Endodermal cell (in vitro differentiated cells): ENCODE measurements at regions not wholly inside any gene's neighbourhood (a gene's known extent, or its start where the extent isn't known, plus 50 kb on each side); places are given as distances from the start of the nearest gene placed in this dataset.

Experiments used
- DNase-seq: peaks from one replicate; pipeline ENCODE4 v3.0.0-alpha.2; 2017
- H3K27ac ChIP-seq: 2 replicates; pipeline ENCODE4 v1.5.1; 2013; ENCODE audit warnings: mild to moderate bottlenecking, low read depth, low read length, moderate library complexity
- H3K27me3 ChIP-seq: 2 replicates; pipeline ENCODE4 v1.6.1; 2013; ENCODE audit warnings: mild to moderate bottlenecking, low read length, moderate library complexity; ENCODE audit not compliant: insufficient read depth, control insufficient read depth, poor library complexity, severe bottlenecking
- H3K36me3 ChIP-seq: 2 replicates; pipeline ENCODE4 v1.7.0; 2013; ENCODE audit warnings: mild to moderate bottlenecking, low read length, moderate library complexity; ENCODE audit not compliant: control insufficient read depth, insufficient read depth
- H3K4me1 ChIP-seq: one replicate; pipeline ENCODE4 v1.7.0; 2013; ENCODE audit warnings: low read length; ENCODE audit not compliant: control insufficient read depth, insufficient read depth
- H3K4me3 ChIP-seq: 2 replicates; pipeline ENCODE4 v1.5.1; 2013; ENCODE audit warnings: mild to moderate bottlenecking, low read length, moderate library complexity
- H3K9ac ChIP-seq: 2 replicates; pipeline ENCODE4 v1.6.1; 2013; ENCODE audit warnings: mild to moderate bottlenecking, low read length, moderate library complexity; ENCODE audit not compliant: poor library complexity, severe bottlenecking; ENCODE audit errors: extremely low read depth
- H3K9me3 ChIP-seq: 2 replicates; pipeline ENCODE4 v1.6.1; 2013; ENCODE audit warnings: mild to moderate bottlenecking, low read length, moderate library complexity; ENCODE audit not compliant: control insufficient read depth
- H3K27ac Mint-ChIP-seq: 2 replicates; pipeline ENCODE4 v1.8.0; 2020; ENCODE audit warnings: mixed read lengths
- H3K27me3 Mint-ChIP-seq: 2 replicates; pipeline ENCODE4 v1.8.0; 2021; ENCODE audit warnings: mild to moderate bottlenecking, mixed read lengths; ENCODE audit not compliant: insufficient read depth
- H3K36me3 Mint-ChIP-seq: 2 replicates; pipeline ENCODE4 v1.8.0; 2020; ENCODE audit warnings: low read depth, mixed read lengths
- H3K4me1 Mint-ChIP-seq: 2 replicates; pipeline ENCODE4 v1.8.0; 2020; ENCODE audit warnings: mixed read lengths
- H3K4me3 Mint-ChIP-seq: 2 replicates; pipeline ENCODE4 v1.8.0; 2020; ENCODE audit warnings: mild to moderate bottlenecking, moderate library complexity, mixed read lengths
- H3K9me3 Mint-ChIP-seq: 2 replicates; pipeline ENCODE4 v1.8.0; 2020; ENCODE audit warnings: mild to moderate bottlenecking, mixed read lengths
- WGBS, 2 experiments: methylation state at CpG; one replicate each; pipeline versions ENCODE4 v1.1.5 to v1.1.7; 2013; ENCODE audit warnings: missing lambda C conversion rate in 2 of 2, mixed read lengths in 1 of 2; ENCODE audit not compliant: insufficient coverage in 1 of 2, insufficient read length in 1 of 2; 5-methylcytosine and 5-hydroxymethylcytosine counted together
- TF ChIP-seq, protein P1 (sequence below): fragments of 200-600 bp; sonication (generic); conservative IDR thresholded peaks from 2 replicates; pipeline ENCODE4 v1.5.0; 2021; ENCODE audit warnings: antibody characterized with exemption, mild to moderate bottlenecking

DNA sequence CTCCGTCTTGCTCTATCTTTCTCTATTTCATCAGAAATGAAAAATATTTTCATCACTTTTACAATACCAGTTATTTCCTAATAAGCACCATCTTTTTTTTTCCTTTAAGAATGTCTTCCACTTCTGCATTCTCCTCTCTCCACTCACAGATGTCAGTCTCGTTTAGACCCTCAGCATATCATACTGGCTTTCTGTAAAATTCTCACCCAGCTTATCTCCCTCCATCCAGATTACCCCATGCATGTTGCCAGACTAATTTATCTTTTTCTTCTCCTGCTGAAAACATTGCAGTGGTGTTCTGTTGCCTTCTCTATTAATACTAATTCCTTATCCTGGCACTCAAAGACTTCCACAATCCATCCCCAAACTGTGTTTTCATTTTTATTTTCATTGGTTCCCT is 513.8 kb upstream of the KLF12 start:
- H3K9me3 ChIP-seq = no peaks in the 10 kb centered on the region
- no peak overlapping the region for H3K27ac ChIP-seq
- H3K36me3 ChIP-seq = no peaks in the 10 kb centered on the region
- no peaks in the 10 kb centered on the region for H3K27me3 ChIP-seq
- no peak overlapping the region for H3K4me3 Mint-ChIP-seq
- no peaks in the 10 kb centered on the region for H3K36me3 Mint-ChIP-seq
- WGBS, 2 experiments = 76 to 83% methylated on average over 2 of the region's 2 CpGs
- H3K9ac ChIP-seq = no peak overlapping the region
- TF ChIP-seq, protein P1, sequence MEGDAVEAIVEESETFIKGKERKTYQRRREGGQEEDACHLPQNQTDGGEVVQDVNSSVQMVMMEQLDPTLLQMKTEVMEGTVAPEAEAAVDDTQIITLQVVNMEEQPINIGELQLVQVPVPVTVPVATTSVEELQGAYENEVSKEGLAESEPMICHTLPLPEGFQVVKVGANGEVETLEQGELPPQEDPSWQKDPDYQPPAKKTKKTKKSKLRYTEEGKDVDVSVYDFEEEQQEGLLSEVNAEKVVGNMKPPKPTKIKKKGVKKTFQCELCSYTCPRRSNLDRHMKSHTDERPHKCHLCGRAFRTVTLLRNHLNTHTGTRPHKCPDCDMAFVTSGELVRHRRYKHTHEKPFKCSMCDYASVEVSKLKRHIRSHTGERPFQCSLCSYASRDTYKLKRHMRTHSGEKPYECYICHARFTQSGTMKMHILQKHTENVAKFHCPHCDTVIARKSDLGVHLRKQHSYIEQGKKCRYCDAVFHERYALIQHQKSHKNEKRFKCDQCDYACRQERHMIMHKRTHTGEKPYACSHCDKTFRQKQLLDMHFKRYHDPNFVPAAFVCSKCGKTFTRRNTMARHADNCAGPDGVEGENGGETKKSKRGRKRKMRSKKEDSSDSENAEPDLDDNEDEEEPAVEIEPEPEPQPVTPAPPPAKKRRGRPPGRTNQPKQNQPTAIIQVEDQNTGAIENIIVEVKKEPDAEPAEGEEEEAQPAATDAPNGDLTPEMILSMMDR = no peak
- peaks cover 5% of the 10 kb centered on the region for H3K4me1 Mint-ChIP-seq
- H3K4me3 ChIP-seq = no peak overlapping the region
- H3K27ac Mint-ChIP-seq = no peak overlapping the region
- no peak for DNase-seq
- peaks cover 4% of the 10 kb centered on the region for H3K4me1 ChIP-seq
- H3K27me3 Mint-ChIP-seq = no peaks in the 10 kb centered on the region
- H3K9me3 Mint-ChIP-seq = no peaks in the 10 kb centered on the region

DNA sequence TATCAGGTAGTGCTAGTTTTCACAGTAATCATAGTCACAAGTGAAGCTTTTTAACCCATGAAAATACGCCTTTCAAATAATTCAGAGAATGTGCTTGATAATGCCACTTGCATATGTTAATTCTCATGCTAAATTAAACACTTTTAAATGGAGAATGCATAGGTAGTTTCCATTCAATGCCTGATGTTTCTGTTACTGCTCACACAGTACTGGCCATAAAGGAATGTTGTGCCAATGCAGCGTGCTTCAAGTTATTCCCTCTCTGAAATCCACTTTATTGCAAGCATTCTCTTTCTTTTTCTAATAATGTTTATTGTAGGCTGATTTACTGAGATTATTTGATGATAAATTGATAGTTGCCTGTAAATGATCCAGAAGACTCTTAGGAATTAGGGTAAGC is 513.0 kb upstream of the KLF12 start:
- no peak overlapping the region for H3K27ac Mint-ChIP-seq
- H3K4me1 Mint-ChIP-seq = peaks cover 5% of the 10 kb centered on the region
- Histone ChIP-seq H3K27me3 (no peaks in the 10 kb centered on the region), H3K4me3 (no peak overlapping the region), H3K4me1 (peaks cover 4% of the 10 kb centered on the region), H3K27ac (no peak overlapping the region), H3K9me3 (no peaks in the 10 kb centered on the region), H3K36me3 (no peaks in the 10 kb centered on the region), H3K9ac (no peak overlapping the region)
- no peak for DNase-seq
- H3K9me3 Mint-ChIP-seq = no peaks in the 10 kb centered on the region
- TF ChIP-seq, protein P1 = no peak
- no peaks in the 10 kb centered on the region for H3K27me3 Mint-ChIP-seq
- H3K36me3 Mint-ChIP-seq = no peaks in the 10 kb centered on the region
- no peak overlapping the region for H3K4me3 Mint-ChIP-seq
- 74 to 100% methylated on average over 1 to 2 of the region's 2 CpGs for WGBS, 2 experiments

- Mint-ChIP-seq H3K27me3 (no peaks in the 10 kb centered on the region), H3K36me3 (no peaks in the 10 kb centered on the region), H3K4me1 (peaks cover 5% of the 10 kb centered on the region), H3K4me3 (no peak overlapping the region), H3K27ac (no peak overlapping the region), H3K9me3 (no peaks in the 10 kb centered on the region)
- no peaks in the 10 kb centered on the region for H3K9me3 ChIP-seq
- no peak overlapping the region for H3K4me3 ChIP-seq
- H3K27ac ChIP-seq = no peak overlapping the region
- no peak for DNase-seq
- H3K27me3 ChIP-seq = no peaks in the 10 kb centered on the region
- peaks cover 4% of the 10 kb centered on the region for H3K4me1 ChIP-seq
- 91 to 100% methylated on average over 2 to 3 of the region's 3 CpGs for WGBS, 2 experiments
- H3K9ac ChIP-seq = no peak overlapping the region
- no peaks in the 10 kb centered on the region for H3K36me3 ChIP-seq
- TF ChIP-seq, protein P1 = no peak
These were observed 511.9 kb upstream of the KLF12 start for GRCh38 chr13:74646091-74646490.
